NCI-H2029 treated with DMSO at 0.1 percent for 48 hours (cell line): ENCODE measurements at regions not wholly inside any gene's neighbourhood (a gene's known extent, or its start where the extent isn't known, plus 50 kb on each side); places are given as distances from the start of the nearest gene placed in this dataset.

Experiments used
- DNase-seq: peaks from one replicate; lab custom pipeline; 2025; lab: John Stamatoyannopoulos, UW

DNA sequence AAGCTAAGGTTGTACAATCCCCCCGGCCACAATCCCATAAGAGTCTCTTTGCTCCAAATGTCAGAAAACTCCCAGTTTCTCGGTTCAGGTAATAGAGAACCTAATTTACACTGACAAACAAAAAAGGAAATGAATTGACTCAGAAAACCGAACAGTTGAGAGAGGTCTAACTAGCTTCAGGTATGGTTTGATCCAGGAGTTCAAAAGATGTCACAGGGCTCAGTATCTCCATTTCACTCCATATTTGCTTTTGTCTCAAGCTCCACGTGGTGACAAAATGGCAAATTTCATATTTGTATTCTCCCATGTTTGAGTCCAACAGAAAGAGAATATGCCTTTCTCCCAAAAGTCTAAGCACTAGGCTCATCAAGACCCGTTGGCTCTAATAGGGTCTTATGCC, 117.4 kb downstream of the AXIN2 start:
- DNase-seq: no peak

- no peak for DNase-seq
These were observed 118.8 kb downstream of the AXIN2 start for GRCh38 chr17:65442691-65443090.

GRCh38 chr17:65442250-65442649, 119.2 kb downstream of the AXIN2 start:
- no peak for DNase-seq

DNA sequence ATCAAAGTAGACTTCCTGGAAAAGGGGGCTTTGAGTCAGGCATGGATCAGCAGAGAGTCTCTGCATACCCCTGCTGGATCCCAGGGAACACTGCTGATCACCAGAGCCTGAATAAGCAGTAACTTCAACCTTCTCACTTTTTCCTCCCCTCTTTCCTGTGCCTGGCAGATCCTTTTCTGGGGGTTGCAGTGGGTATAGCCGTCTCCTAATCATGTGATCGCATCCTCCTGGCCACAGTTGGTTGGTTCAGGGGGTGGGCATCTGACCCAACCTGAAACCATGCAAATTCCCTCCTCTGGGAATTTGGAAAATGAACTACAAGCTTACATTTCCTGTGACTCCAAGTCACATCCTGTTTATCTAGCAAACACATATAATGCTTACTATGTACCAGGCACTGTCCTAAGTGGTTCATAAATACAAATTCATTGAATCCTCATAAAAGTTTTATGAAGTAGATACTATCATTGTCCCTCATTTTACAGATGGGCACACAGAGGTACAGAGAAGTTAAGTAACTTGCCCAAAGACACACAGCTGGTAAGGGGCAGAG, 120.3 kb downstream of the AXIN2 start:
- no peak for DNase-seq

- DNase-seq: no peak
These were observed 122.6 kb downstream of the AXIN2 start for GRCh38 chr17:65438708-65439294.

GRCh38 chr17:65438173-65438572, 123.3 kb downstream of the AXIN2 start:
- no peak for DNase-seq

DNA sequence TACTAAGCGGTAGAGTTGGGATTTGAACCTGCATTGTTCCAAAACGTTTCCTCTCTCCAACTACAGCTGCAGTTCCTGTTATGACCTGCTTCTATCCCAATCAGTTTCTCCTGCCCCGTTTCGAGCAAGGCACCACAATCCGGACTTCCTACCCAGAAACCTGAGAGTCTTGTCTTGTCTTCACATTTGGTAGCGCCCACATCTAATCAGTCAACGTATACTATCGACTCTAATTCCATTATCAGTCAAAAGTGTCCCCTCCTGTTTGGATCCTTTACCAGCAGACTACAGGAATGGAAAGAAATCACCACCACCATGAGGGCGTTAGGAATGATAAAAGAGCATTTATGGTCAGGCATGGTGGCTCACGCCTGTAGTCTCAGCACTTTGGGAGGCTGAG, 124.6 kb downstream of the AXIN2 start:
- no peak for DNase-seq

DNA sequence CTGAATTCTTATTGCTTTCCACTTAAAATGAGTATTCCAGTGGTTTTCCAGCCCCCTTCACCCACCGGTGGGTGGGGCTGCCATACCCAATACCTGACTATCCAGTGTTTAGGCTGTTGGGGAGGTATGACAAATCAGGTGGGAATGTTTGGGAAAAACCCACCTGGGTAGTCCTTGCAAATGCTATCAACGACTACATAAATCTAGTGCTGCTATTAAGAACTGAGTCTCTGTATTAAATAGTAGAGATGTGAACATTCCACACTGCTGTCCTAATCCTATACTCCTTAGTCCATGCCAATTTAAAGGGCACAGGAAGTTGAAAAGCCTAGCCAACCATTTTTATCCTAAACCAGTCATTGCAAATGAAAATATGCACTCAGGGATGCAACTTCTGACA, 126.6 kb downstream of the AXIN2 start:
- DNase-seq: no peak

DNA sequence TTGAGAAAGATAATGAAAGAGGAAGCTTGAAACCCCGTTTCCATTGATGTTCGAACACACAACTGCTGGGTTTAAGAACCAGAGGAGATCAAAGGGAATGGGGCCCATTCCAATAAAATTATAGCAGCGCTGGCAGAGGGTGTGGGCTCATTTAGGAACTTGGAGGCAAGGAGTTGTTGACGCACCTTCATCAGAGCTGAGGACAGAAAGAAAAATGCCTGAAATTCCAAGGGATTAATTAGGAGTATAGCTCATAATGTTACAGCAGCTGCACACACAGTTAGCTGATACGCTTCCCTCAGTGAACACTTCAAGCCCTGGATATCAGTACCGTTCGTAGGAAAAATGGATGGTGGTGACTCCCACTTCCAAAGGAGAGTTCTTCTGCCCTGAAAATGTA, 127.2 kb downstream of the AXIN2 start:
- DNase-seq: no peak

DNA sequence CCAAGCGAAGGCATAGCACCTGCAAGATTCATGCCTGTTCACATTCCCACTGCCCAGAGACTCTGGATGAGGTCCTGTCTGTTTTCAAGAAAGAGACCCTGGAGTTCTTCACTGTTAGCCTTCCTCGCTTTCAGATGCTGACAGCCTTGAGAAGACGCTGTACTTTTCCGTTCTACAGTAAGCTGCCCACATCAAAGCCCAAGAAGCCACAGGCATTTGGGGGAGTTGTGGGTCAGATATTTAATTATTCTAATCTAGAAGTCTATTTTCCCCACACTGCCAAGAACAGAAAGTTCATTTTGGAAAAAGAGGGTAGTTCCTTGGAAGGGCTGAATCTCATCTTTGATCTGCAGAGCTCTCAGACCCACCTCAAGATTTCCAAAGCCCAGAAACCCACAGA, 127.9 kb downstream of the AXIN2 start:
- DNase-seq: no peak

DNA sequence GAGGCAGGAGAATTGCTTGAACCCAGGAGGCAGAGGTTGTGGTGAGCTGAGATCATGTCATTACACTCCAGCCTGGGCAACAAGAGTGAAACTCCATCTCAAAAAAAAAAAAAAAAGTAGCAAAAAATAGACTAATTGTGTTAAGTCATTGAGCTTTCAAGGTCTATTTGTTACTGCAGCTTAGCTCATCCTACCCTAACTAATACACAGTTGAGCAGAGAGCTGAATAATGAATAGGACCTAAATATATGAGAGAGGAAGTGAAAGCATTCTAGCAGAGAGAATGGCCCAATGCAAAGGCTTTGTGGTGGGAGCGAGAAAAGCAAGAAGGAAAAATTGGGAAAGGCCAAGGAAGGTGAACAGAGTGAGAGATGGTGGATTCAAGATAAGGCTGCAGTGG, 128.3 kb downstream of the AXIN2 start:
- DNase-seq: no peak

GRCh38 chr17:65431116-65431515, 130.3 kb downstream of the AXIN2 start:
- no peak for DNase-seq

GRCh38 chr17:65430209-65430833, 131.1 kb downstream of the AXIN2 start:
- DNase-seq: no peak

- DNase-seq: no peak
These were observed 137.9 kb downstream of the AXIN2 start for GRCh38 chr17:65423346-65424140.

DNA sequence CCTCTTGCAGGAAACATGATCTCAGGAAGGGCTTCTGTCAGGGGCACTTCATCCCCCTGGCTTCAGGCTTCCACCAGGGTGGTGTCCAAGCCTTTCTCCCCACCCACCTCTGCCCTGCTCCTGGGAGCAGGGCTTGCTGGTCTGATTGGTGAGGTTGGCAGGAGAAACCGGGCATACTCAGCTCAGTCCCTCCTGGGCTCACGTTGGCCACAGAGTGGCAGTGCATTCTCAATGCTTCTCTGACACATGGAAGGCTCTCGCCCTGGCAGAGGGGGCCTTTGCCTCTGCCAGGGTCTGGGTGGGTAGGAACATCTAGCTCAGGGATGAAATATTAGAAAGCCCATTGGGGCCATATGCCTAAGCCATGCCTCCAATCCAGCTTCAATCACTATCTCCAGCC, 142.8 kb downstream of the AXIN2 start:
- DNase-seq: no peak

DNA sequence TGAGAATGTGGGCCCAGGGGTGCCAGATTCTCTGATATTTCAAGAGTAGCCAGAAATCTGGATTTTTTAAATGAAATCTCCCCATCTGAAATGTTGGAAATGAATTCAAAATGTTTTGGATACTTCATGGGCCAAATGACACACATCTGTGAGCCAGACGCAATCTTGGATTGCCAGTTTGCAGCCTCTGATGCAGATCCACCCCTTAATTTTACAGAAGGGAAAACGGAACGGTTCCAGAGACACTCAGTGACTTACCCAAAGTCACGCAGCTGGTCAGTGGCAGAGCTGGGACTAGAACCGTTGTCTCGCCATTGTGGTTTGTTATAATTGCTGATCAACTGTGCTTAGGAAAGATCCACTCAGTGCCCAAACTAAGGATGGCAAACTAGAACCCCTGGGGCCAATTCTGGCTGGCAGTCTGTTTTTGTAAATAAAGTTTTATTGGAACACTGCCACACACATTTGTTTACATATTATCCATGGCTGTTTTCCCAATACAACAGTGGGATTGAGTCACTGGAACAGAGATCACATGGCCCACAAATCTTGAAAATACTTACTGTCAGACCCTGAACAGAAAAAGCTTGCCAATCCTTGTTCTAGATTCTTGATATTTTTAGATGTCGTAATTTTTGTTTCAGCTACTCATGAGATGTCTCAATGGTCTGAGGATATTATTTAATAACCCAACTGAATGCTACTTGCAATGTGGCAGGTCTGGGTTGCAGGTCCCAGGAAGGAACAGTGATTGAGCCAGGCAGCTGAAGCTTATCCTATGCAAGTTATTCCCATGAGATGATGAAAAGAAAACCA, 143.8 kb downstream of the AXIN2 start:
- DNase-seq: no peak

DNA sequence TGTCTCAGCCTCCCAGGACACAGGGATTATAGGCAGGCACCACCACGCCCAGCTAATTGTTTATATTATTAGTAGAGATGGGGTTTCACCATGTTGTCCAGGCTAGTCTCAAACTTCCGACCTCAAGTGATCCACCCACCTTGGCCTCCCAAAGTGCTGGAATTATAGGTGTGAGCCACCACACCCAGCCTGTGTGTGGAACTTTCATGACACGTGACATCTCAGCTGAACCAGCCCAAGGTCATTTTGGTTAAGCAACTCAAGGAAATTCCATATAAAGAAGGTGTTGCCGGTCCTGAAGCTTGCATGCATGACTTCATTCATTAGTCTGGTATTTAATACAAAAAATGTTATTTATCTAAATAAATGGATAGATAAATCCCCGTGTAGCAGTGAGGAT, 145.5 kb downstream of the AXIN2 start:
- DNase-seq: no peak

DNA sequence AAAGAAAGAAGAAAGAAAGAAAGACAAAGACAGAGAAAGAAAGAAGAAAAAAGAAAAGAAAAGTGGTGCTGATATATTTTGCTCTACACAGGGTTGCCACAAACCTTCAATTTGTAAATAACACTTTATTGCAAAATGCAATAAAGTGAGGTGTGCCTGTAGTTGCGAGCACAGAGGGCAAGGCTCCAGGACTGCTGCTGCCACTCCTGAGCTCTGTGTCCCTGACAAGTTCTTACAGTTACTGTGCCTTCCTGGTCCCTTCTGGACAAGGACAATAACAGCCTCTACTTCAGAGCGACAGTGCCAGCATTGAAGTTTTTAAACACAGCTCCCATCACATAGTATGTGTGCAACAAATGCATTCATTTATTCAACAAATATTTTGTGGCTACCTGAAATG, 148.1 kb downstream of the AXIN2 start:
- no peak for DNase-seq

DNA sequence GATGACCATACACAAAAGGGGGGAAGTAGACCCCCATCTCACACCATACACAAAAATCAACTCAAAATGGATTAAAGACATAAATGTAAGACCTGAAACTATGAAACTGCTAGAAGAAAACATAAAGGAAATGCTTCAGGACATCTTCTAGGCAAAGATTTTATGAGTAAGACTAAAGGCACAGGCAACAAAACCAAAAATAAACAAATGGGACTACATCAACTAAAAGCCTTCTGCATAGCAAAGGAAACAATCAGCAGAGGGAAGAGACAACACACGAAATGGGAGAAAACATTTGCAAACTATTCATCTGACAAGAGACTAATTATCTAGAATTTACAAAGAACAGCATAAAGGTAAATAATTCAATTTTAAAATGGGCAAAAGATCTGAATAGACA, 152.1 kb downstream of the AXIN2 start:
- DNase-seq: no peak

GRCh38 chr17:65408050-65408449, 153.4 kb downstream of the AXIN2 start:
- no peak for DNase-seq

DNA sequence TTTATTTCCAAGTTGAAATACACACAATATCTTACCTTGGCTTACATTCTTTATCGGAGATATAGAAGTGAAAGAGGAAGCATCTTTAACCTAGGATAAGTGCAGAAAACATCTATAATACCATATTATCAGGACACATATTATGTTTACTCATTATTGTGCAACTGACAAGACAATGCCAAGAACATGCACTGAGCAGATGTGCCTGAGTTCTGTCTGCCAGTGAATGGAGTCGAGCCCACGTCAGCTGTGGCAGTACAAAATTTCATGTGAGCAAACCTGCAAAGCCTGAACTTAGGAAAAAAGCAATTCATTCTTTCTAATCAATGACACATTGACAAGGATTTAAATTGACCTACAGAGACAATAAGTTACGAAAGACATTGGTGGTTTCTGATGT, 154.4 kb downstream of the AXIN2 start:
- no peak for DNase-seq

DNA sequence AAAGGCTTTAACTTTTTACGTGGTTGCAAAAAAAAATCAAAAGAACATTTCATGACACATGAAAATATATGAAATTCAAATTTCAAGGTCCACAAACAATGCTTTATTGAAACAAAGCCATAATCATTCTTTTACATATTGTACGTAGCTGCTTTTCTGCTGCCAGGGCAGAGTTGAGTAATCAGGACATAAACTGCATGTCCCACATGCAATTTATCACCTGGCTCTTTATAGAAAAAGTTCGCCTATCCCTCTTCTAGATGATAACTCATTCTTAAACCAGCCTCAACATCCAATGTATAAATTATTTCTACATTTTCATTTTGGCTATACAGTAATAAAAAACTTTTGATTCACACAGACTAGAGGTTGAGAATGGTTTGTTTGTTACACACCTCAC, 154.9 kb downstream of the AXIN2 start:
- no peak for DNase-seq
